LNCAP (cell line): ENCODE measurements at regions not wholly inside any gene's neighbourhood (a gene's known extent, or its start where the extent isn't known, plus 50 kb on each side); places are given as distances from the start of the nearest gene placed in this dataset.

Experiments
- CTCF ChIP-seq: fragments of 450-650 bp; IDR thresholded peaks from 2 replicates; pipeline ENCODE4 v1.5.1; 2017; ENCODE audit warnings: mild to moderate bottlenecking

GRCh38 chr5:121288781-121289180, 562.9 kb upstream of the FTMT start:
- TF ChIP-seq CTCF = no peak

GRCh38 chr5:121292664-121293063, 559.0 kb upstream of the FTMT start:
- no peak for TF ChIP-seq CTCF

- no peak for TF ChIP-seq CTCF
These were observed 555.3 kb upstream of the FTMT start for GRCh38 chr5:121296356-121296755.

- TF ChIP-seq CTCF = no peak
These were observed 552.5 kb upstream of the FTMT start for GRCh38 chr5:121299153-121299552.

GRCh38 chr5:121304838-121305237, 546.8 kb upstream of the FTMT start:
- no peak for TF ChIP-seq CTCF

- TF ChIP-seq CTCF = no peak
These were observed 537.8 kb upstream of the FTMT start for GRCh38 chr5:121313886-121314285.

- no peak for TF ChIP-seq CTCF
These were observed 535.9 kb upstream of the FTMT start for GRCh38 chr5:121315786-121316185.

- TF ChIP-seq CTCF = no peak
These were observed 532.4 kb upstream of the FTMT start for GRCh38 chr5:121319292-121319691.
